ENCODE measurements at regions not wholly inside any gene's neighbourhood (a gene's known extent, or its start where the extent isn't known, plus 50 kb on each side); places are given as distances from the start of the nearest gene placed in this dataset.

DNA sequence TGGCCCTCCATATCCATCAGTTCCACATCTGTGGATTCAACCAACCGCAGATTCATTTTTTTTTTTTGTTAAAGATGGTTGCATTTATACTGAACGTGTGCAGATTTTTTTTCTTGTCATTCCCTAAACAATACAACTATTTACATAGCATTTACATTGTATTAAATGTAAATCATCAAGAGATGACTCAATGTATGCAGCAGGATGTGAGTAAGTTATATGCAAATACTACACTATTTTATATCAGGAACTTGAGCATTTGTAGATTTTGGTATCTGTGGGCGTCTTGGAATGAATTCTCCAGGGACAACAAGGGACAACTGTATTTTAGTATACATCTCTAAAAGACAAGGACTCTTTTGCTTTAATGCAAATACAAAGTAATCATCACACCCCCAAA is 299.2 kb upstream of the ZNF608 start:
- no peak for TF ChIP-seq POLR2AphosphoS5 (IDR thresholded peaks at IDR 0.05)
- TF ChIP-seq POLR2A (IDR thresholded peaks at IDR 0.05) = no peak
- no peak for TF ChIP-seq EP300 (IDR thresholded peaks at IDR 0.05)
- Histone ChIP-seq H3K27me3 (no peaks in the 10 kb centered on the region), H3K4me3 (no peak overlapping the region), H3K36me3 (no peaks in the 10 kb centered on the region), H3K4me1 (peaks cover 0 to 39% (median 19%) of the 10 kb centered on the region in 4 donors), H3K9me3 (no peaks in the 10 kb centered on the region), H3K27ac (no peak overlapping the region)
- WGBS, 2 donors = 80 to 81% methylated on average over 3 of the region's 3 CpGs
- intact Hi-C loops (cut with DNase I) = no loop called here
- DNase-seq = no peak

DNA sequence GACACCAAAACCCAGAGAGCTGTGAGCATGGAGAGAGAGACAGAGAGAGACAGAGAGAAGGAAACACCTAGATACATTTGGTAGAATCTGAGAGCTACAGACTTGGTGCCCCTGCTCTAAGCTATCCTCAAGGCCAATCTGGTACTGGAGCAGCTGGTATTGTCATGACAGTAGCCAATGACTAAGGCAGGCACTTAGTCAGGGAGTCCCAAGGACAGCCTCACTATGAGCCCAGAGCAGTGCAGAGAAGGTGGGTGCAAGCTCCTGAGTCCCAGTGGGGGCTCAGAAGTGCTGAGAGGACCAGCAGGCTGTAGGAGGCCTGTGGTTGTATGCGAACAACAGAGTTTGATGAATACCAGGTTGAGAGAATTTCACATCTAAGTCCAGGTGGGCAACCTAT is 300.4 kb upstream of the ZNF608 start:
- H3K27me3 ChIP-seq = no peaks in the 10 kb centered on the region
- DNase-seq = no peak
- H3K4me3 ChIP-seq = no peak overlapping the region
- intact Hi-C loops (cut with DNase I) = no loop called here
- no peak for TF ChIP-seq POLR2A (IDR thresholded peaks at IDR 0.05)
- no peak for TF ChIP-seq EP300 (IDR thresholded peaks at IDR 0.05)
- no peak for TF ChIP-seq POLR2AphosphoS5 (IDR thresholded peaks at IDR 0.05)
- TF ChIP-seq, protein P1, sequence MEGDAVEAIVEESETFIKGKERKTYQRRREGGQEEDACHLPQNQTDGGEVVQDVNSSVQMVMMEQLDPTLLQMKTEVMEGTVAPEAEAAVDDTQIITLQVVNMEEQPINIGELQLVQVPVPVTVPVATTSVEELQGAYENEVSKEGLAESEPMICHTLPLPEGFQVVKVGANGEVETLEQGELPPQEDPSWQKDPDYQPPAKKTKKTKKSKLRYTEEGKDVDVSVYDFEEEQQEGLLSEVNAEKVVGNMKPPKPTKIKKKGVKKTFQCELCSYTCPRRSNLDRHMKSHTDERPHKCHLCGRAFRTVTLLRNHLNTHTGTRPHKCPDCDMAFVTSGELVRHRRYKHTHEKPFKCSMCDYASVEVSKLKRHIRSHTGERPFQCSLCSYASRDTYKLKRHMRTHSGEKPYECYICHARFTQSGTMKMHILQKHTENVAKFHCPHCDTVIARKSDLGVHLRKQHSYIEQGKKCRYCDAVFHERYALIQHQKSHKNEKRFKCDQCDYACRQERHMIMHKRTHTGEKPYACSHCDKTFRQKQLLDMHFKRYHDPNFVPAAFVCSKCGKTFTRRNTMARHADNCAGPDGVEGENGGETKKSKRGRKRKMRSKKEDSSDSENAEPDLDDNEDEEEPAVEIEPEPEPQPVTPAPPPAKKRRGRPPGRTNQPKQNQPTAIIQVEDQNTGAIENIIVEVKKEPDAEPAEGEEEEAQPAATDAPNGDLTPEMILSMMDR (IDR thresholded peaks at IDR 0.05) = no peak
- H3K27ac ChIP-seq = no peak overlapping the region
- H3K36me3 ChIP-seq = no peaks in the 10 kb centered on the region
- H3K4me1 ChIP-seq = peaks cover 0 to 37% (median 18%) of the 10 kb centered on the region in 4 donors
- H3K9me3 ChIP-seq = no peaks in the 10 kb centered on the region
- WGBS, 2 donors = 98% methylated on average over 1 of the region's 1 CpG

DNA sequence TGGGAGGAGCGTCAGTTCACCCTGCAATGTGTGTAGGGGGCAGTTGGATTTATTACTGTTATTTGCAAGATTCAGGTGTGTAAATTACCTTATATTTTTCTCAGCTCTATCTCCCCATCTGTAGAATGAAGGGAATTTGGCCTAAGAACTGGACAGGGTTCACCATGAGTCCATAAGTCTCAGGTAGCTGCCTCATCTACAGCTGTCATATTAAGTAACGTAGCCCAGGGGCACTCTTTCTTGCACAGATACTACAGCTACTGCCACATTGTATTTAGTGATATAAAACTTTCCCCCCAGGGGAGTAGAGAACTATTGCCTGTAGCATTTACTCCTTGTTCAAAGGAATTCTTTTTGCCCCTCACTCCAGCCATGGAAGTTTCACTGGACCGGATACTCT is 301.4 kb upstream of the ZNF608 start:
- intact Hi-C loops (cut with DNase I) = no loop called here
- Histone ChIP-seq H3K27ac (no peak overlapping the region), H3K4me3 (no peak overlapping the region), H3K27me3 (no peaks in the 10 kb centered on the region), H3K36me3 (no peaks in the 10 kb centered on the region), H3K4me1 (peaks cover 0 to 27% (median 13%) of the 10 kb centered on the region in 4 donors), H3K9me3 (no peaks in the 10 kb centered on the region)
- TF ChIP-seq POLR2AphosphoS5 (IDR thresholded peaks at IDR 0.05) (no peak), POLR2A (IDR thresholded peaks at IDR 0.05) (no peak), EP300 (IDR thresholded peaks at IDR 0.05) (no peak)
- TF ChIP-seq, protein P1 (IDR thresholded peaks at IDR 0.05) = no peak
- whole genome bisulfite sequencing, 2 donors = 95 to 98% methylated on average over 3 of the region's 3 CpGs
- DNase-seq = no peak

DNA sequence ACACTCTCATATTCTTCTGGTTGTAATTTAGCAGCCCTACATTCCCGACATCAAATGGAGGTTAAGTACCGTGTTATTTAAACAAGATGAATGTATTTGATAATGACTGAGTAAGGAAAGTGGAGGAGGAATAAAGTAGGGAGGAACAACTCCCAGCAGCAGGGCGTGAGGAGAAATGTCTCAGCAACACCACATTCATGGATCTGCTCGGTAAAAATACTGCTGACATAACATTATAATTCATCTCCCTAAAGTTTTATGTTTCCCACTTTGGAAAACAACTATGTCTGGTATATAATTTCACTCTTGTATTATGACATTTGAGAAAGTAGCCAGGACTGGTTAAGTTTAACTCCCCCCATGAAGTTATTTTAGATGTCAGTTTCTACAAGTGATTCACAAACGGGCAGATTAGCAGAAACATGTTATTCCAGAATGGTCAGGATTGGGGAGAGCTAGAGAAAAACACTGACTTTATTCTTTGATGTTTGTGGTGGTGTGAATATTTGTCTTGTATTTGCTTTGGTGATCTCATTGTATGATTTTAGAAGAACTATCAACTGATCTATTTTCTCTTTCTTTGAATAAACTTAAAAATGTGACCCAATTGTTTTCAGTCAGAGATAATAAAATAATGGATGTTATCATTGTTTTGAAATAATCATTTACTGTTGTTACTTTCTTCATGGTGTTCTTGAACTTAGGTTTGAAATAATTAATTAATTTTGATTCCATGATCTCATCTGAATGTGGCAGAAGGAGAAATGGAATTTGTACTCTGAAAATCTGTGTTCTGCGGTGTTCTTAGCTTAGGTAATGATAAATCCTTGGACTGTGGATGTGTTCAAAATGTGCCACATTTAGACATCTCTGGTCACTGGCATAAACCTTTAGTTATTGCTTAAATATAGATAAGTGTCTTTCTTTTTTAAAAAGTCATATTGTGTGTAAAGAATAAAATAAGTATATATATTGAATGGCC is 303.6 kb upstream of the ZNF608 start:
- Histone ChIP-seq H3K27ac (no peak overlapping the region), H3K4me3 (no peak overlapping the region), H3K4me1 (peaks cover 0 to 10% (median 0%) of the 10 kb centered on the region in 4 donors), H3K9me3 (no peaks in the 10 kb centered on the region), H3K36me3 (no peaks in the 10 kb centered on the region), H3K27me3 (no peaks in the 10 kb centered on the region)
- DNase-seq = no peak
- no peak for TF ChIP-seq EP300 (IDR thresholded peaks at IDR 0.05)
- TF ChIP-seq POLR2AphosphoS5 (IDR thresholded peaks at IDR 0.05) = no peak
- TF ChIP-seq POLR2A (IDR thresholded peaks at IDR 0.05) = no peak
- TF ChIP-seq, protein P1 (IDR thresholded peaks at IDR 0.05) = no peak
- intact Hi-C loops (cut with DNase I) = no loop called here
- 89 to 90% methylated on average over 6 of the region's 6 CpGs for WGBS, 2 donors

DNA sequence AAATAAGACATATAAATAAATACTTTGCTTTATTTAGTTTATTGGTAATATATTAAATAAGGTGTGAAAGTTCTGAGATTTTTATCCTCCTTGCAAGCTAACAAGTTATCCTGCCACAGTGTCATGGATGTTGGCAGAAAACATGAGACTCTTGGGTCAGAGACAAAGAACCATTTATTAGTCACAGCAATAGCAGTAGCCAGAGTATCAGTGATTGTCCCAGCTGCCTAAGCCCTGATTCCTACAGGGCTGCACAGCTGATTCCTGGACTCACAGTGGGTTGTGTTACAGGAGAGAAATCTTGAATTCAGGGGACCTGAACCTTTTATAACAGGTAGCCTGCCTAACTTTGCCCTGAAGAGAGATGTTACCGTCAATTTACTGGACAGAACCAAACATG is 304.5 kb upstream of the ZNF608 start:
- no peaks in the 10 kb centered on the region for H3K36me3 ChIP-seq
- no peak overlapping the region for H3K4me3 ChIP-seq
- 94 to 98% methylated on average over 1 of the region's 1 CpG for WGBS, 2 donors
- no peak for DNase-seq
- no peaks in the 10 kb centered on the region for H3K9me3 ChIP-seq
- no peak overlapping the region for H3K27ac ChIP-seq
- H3K27me3 ChIP-seq = no peaks in the 10 kb centered on the region
- TF ChIP-seq POLR2AphosphoS5 (IDR thresholded peaks at IDR 0.05) = no peak
- TF ChIP-seq, protein P1 (IDR thresholded peaks at IDR 0.05) = no peak
- no peak for TF ChIP-seq POLR2A (IDR thresholded peaks at IDR 0.05)
- no peak for TF ChIP-seq EP300 (IDR thresholded peaks at IDR 0.05)
- peaks cover 0 to 10% (median 0%) of the 10 kb centered on the region in 4 donors for H3K4me1 ChIP-seq
- intact Hi-C loops (cut with DNase I) = no loop called here

Data from sigmoid colon (tissue), 6 donors.